Adrenal gland (tissue), 9 donors: ENCODE measurements at regions not wholly inside any gene's neighbourhood (a gene's known extent, or its start where the extent isn't known, plus 50 kb on each side); places are given as distances from the start of the nearest gene placed in this dataset.

ENCODE experiments used
- DNase-seq, 7 donors: peaks; one replicate each; pipeline ENCODE4 v3.0.0-alpha.2; 2019 to 2020
- H3K27ac ChIP-seq, 5 donors: fragments of 200-600 bp; sonication (generic) in 4 of 5; 1 replicate in 3 of 5; 2 replicates in 2 of 5; pipeline versions ENCODE4 v1.5.1 to v1.8.0; 2016 to 2020; ENCODE audit warnings: mild to moderate bottlenecking in 1 of 5
- H3K27me3 ChIP-seq: fragments of 200-600 bp; 2 replicates; pipeline ENCODE4 v1.8.0; 2021
- H3K36me3 ChIP-seq, 2 donors: fragments of 200-600 bp; replicated peaks in 1 of 2; 1 replicate in 1 of 2; 2 replicates in 1 of 2; pipeline versions ENCODE4 v1.5.1 to v1.8.0; 2018 to 2022
- H3K4me1 ChIP-seq, 2 donors: fragments of 200-600 bp; replicated peaks in 1 of 2; 1 replicate in 1 of 2; 2 replicates in 1 of 2; pipeline versions ENCODE4 v1.5.1 to v1.8.0; 2018 to 2021
- H3K4me3 ChIP-seq, 4 donors: fragments of 200-600 bp; sonication (generic) in 3 of 4; one replicate each; pipeline ENCODE4 v1.5.1; 2016 to 2018
- H3K9me3 ChIP-seq, 3 donors: fragments of 200-600 bp; sonication (generic) in 1 of 3; replicated peaks in 1 of 3; 1 replicate in 2 of 3; 2 replicates in 1 of 3; pipeline versions ENCODE4 v1.5.1 to v1.8.0; 2016 to 2021
- POLR2A ChIP-seq, 2 donors: fragments of 450-650 bp; IDR thresholded peaks; one replicate each; pipeline ENCODE4 v1.6.1; 2017; ENCODE audit warnings: antibody characterized with exemption in 2 of 2, mild to moderate bottlenecking in 2 of 2, moderate library complexity in 1 of 2
- WGBS, 4 donors: extraction: QIAGEN DNeasy Blood & Tissue Kit in 2 of 4; methylation state at CpG; one replicate each; pipeline versions ENCODE4 v1.1.5 to v1.1.7; 2013 to 2017; 5-methylcytosine and 5-hydroxymethylcytosine counted together
- intact Hi-C, 2 donors: fragments of 100-400 bp; cut with DNase I; formaldehyde crosslinking; loops; one replicate each; pipeline versions ENCODE4 v1.14.1 to v1.15.0; 2022 to 2023
- TF ChIP-seq, protein P1 (sequence below), 6 experiments: fragments of 450-650 bp in 4 of 6; fragments of 200-600 bp in 2 of 6; sonication (generic) in 1 of 6; IDR thresholded peaks; 1 replicate in 5 of 6; 2 replicates in 1 of 6; pipeline versions ENCODE4 v1.5.1 to v1.8.0; 2016 to 2021; ENCODE audit warnings: antibody characterized with exemption in 6 of 6, mild to moderate bottlenecking in 2 of 6, moderate library complexity in 1 of 6
- donor health status: healthy with polysubstance abuse.
- donor health status: Bipolar disorder and iron deficiency.
- donor health status: DM: yes; HTN: yes; CAD: no.
- donor health status: DM: no; HTN: no; CAD: no.
- donor health status: DM: no; HTN: no; CAD: no.

DNA sequence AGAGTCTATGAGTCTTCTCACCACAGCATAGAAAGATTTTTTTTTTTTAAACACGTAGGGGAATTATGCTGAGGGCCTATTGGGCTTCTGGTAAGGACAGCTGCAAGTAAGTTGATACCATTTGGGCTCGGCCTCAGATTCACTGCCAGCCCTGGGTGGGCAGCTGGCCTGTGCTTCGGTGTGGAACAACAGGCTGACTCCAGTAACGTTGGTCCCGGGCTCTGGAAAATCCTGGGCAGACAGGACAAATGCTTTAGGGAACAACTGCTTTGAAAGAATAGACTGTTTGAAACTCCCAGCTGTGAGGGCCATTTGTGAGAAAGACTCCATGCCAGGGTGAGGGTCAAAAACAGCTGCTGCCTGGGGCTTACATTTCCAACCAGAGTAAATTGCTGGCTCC, 366.5 kb downstream of the QKI start:
- no peak for DNase-seq

DNA sequence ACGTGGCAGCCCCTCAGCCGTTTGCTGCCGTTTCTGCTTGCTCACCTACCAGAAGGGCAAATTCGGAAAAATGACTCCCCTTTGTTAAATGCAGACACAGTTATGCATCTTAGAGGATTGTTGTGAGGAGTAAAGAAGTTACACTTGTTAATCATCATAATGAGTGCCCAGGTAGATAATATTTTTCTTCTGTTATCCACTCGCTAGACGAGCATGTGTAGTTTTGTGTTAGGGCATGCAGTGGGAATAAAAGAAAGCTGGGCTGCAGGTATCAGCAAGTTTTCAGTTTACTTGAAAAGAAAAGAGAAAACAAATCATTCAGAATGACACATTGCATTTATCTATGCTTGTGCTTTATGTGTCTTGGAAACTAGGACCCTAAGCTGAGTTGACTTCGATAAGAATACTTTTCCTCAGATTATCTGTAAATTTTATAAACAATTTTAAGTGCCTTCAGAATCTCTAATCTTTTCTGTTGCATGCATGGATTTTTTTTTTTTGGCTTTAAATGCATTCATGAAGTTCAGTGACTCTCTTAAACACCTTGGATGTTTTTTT, 365.3 kb downstream of the QKI start:
- Histone ChIP-seq H3K9me3 (no peaks in the 10 kb centered on the region), H3K4me1 (no peaks in the 10 kb centered on the region), H3K27ac (no peak overlapping the region), H3K4me3 (no peak overlapping the region), H3K27me3 (peaks cover 4% of the 10 kb centered on the region), H3K36me3 (no peaks in the 10 kb centered on the region)
- intact Hi-C loops, result no loop called here
- TF ChIP-seq, protein P1, sequence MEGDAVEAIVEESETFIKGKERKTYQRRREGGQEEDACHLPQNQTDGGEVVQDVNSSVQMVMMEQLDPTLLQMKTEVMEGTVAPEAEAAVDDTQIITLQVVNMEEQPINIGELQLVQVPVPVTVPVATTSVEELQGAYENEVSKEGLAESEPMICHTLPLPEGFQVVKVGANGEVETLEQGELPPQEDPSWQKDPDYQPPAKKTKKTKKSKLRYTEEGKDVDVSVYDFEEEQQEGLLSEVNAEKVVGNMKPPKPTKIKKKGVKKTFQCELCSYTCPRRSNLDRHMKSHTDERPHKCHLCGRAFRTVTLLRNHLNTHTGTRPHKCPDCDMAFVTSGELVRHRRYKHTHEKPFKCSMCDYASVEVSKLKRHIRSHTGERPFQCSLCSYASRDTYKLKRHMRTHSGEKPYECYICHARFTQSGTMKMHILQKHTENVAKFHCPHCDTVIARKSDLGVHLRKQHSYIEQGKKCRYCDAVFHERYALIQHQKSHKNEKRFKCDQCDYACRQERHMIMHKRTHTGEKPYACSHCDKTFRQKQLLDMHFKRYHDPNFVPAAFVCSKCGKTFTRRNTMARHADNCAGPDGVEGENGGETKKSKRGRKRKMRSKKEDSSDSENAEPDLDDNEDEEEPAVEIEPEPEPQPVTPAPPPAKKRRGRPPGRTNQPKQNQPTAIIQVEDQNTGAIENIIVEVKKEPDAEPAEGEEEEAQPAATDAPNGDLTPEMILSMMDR (IDR thresholded peaks at IDR 0.05), result no peak
- TF ChIP-seq POLR2A (IDR thresholded peaks at IDR 0.05), result no peak
- 78 to 91% (median 80%) methylated on average over 7 of the region's 7 CpGs for WGBS, 4 donors
- no peak for DNase-seq

More for the DNA sequence above, 366.5 kb downstream of the QKI start:
- intact Hi-C loops, result no loop called here
- no peaks in the 10 kb centered on the region for H3K36me3 ChIP-seq
- TF ChIP-seq POLR2A (IDR thresholded peaks at IDR 0.05), result no peak
- TF ChIP-seq, protein P1 (IDR thresholded peaks at IDR 0.05), result no peak
- WGBS, 4 donors, result 73 to 94% (median 83%) methylated on average over 3 to 5 of the region's 5 CpGs
- H3K4me3 ChIP-seq, result no peak overlapping the region
- H3K27me3 ChIP-seq, result peaks cover 4% of the 10 kb centered on the region
- no peaks in the 10 kb centered on the region for H3K9me3 ChIP-seq
- H3K4me1 ChIP-seq, result no peaks in the 10 kb centered on the region
- H3K27ac ChIP-seq, result no peak overlapping the region

DNA sequence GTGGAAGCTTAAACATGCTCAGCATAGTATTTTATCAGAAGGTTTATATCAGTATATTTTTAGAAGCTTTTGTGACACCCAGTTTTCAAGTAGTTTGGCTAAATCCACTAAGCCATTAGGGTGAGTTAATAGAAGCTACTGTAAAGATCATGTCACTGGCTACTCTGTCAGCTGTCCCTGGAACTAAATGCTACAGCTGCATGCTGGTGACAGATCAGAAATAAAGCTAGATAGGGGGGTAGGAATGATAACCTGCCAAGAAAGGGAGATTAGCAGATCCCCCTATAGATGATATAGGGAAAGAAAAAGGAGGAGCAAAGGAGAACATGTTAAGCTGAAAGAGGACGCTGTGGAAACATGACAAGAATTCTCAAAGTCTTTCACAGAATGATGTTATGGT, 363.2 kb downstream of the QKI start:
- no peak for DNase-seq
- TF ChIP-seq, protein P1 (IDR thresholded peaks at IDR 0.05), result no peak
- no peak for TF ChIP-seq POLR2A (IDR thresholded peaks at IDR 0.05)
- H3K36me3 ChIP-seq, result no peaks in the 10 kb centered on the region
- intact Hi-C loops, result no loop called here
- H3K9me3 ChIP-seq, result no peaks in the 10 kb centered on the region
- WGBS, 4 donors, result 77 to 92% (median 82%) methylated on average over 1 of the region's 1 CpG
- no peak overlapping the region for H3K4me3 ChIP-seq
- peaks cover 4% of the 10 kb centered on the region for H3K27me3 ChIP-seq
- no peaks in the 10 kb centered on the region for H3K4me1 ChIP-seq
- H3K27ac ChIP-seq, result no peak overlapping the region

DNA sequence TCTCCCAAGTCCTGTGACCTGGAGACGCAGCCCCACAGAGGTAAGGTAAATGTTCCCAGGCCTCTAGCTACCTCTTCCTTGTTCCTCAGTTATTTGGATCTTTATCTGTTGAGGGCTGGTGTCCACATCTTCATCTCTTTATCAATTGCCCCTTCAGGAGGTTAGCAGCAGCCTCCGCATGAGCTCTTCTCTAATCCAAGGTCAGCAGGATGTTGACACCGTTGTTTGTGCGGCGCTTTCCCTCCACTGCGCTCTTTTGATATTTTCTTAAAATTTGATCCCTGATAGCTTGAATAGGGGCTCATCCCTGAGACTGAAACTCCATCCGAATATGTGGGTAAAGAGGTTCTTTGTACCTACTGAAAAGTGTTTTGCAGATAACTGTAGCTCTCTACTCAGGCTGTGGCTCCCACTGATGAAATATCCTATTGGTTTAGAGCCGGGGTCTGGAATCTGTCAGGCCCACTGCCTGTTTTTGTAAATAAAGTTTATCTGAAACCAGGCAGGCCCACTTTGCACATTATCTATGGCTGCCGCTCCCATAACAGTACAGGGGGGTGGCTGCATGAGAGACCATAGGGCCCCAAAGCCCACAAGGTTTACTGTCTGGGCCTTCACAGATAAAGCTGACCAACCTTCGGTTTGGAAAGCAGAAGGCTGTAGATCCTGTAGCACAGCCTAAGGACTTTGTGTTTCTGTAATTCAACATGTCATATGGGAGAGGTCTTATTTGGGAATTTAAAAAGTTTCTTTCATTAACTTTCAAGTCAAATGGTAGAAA, 362.6 kb downstream of the QKI start:
- intact Hi-C loops, result no loop called here
- TF ChIP-seq, protein P1 (IDR thresholded peaks at IDR 0.05), result no peak
- no peak for TF ChIP-seq POLR2A (IDR thresholded peaks at IDR 0.05)
- Histone ChIP-seq H3K36me3 (no peaks in the 10 kb centered on the region), H3K4me3 (no peak overlapping the region), H3K27me3 (peaks cover 4% of the 10 kb centered on the region), H3K27ac (no peak overlapping the region), H3K4me1 (no peaks in the 10 kb centered on the region), H3K9me3 (no peaks in the 10 kb centered on the region)
- DNase-seq, result no peak
- WGBS, 4 donors, result 89 to 91% (median 90%) methylated on average over 10 of the region's 10 CpGs
